ENCODE measurements at regions not wholly inside any gene's neighbourhood (a gene's known extent, or its start where the extent isn't known, plus 50 kb on each side); places are given as distances from the start of the nearest gene placed in this dataset.

DNA sequence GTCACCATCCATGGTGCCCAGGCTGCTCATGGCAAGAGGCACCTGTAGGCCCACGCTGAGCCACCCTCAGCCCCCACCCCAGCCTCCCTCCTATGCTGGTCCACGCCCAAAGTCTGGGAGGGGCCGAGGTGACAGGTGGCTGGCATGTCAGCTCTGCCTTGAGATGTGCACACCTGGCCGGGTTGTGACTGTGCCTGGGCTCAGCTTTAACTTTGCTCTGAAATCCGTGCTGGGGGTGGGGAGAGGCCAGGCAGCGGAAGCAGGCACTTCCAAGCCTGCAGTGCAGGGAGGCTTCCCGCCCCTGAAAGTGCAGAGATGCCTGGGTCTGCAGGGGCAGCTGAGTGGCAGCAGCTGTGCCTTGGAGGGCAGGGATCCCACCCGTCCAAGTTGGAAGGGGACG, 1124.8 kb downstream of the SI start:
- TF ChIP-seq, protein P1, sequence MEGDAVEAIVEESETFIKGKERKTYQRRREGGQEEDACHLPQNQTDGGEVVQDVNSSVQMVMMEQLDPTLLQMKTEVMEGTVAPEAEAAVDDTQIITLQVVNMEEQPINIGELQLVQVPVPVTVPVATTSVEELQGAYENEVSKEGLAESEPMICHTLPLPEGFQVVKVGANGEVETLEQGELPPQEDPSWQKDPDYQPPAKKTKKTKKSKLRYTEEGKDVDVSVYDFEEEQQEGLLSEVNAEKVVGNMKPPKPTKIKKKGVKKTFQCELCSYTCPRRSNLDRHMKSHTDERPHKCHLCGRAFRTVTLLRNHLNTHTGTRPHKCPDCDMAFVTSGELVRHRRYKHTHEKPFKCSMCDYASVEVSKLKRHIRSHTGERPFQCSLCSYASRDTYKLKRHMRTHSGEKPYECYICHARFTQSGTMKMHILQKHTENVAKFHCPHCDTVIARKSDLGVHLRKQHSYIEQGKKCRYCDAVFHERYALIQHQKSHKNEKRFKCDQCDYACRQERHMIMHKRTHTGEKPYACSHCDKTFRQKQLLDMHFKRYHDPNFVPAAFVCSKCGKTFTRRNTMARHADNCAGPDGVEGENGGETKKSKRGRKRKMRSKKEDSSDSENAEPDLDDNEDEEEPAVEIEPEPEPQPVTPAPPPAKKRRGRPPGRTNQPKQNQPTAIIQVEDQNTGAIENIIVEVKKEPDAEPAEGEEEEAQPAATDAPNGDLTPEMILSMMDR (IDR thresholded peaks at IDR 0.05) = no peak
- no peak for TF ChIP-seq POLR2A (IDR thresholded peaks at IDR 0.05)
